CD4-positive, alpha-beta T cell treated with Interleukin-17A for 1 hour (primary cell): ENCODE measurements at regions not wholly inside any gene's neighbourhood (a gene's known extent, or its start where the extent isn't known, plus 50 kb on each side); places are given as distances from the start of the nearest gene placed in this dataset.
"Not testable (repeated sequence)": the region's sequence is repeated elsewhere in the genome, so short reads cannot be mapped to it uniquely, and the experiment has no call there.

Source experiments
- DNase-seq: peaks from one replicate; pipeline ENCODE4 v3.0.0-alpha.2; 2020

- DNase-seq: no peak
Observed at GRCh38 chr1:83067954-83068353, 931.0 kb downstream of the TTLL7 start.

- no peak for DNase-seq
Observed at GRCh38 chr1:83065952-83066727, 932.8 kb downstream of the TTLL7 start.

DNA sequence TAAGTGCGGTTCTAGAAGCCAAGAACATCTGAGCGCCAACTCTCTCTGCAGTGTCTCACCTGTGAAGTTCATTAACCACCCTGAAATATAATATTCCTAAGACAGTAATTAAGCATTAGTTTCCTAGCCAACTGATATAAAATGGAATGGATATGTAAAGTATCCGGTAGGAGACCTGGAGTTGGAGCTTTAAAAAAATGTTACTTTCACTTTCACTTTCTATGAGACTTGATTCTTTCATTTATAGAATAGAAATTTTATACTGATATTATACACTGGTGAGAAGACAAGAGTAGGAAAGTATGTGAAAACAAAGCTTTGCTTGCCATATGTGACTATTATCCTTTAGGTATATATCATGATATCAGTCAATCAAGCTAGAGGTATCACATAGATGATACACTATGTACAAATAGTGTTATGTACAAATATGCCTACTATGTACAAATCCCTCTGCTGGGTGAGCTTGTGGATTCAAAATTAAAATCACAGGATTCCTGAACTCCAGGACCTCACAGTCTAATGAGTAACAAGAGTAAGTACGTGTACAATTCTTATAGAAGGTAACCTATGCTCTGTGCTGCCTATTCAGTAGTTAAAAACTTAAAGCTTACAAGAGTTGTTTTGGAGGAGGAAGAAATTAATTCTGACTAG lies 934.2 kb downstream of the TTLL7 start:
- DNase-seq: no peak

GRCh38 chr1:83060651-83061390 lies 938.1 kb downstream of the TTLL7 start:
- DNase-seq: no peak

- DNase-seq: no peak
Observed at GRCh38 chr1:83060221-83060620, 938.7 kb downstream of the TTLL7 start.

- no peak for DNase-seq
Observed at GRCh38 chr1:83058327-83058726, 940.6 kb downstream of the TTLL7 start.

- no peak for DNase-seq
Observed at GRCh38 chr1:83055391-83056170, 943.4 kb downstream of the TTLL7 start.

- DNase-seq: no peak
Observed at GRCh38 chr1:83053446-83053845, 945.5 kb downstream of the TTLL7 start.

DNA sequence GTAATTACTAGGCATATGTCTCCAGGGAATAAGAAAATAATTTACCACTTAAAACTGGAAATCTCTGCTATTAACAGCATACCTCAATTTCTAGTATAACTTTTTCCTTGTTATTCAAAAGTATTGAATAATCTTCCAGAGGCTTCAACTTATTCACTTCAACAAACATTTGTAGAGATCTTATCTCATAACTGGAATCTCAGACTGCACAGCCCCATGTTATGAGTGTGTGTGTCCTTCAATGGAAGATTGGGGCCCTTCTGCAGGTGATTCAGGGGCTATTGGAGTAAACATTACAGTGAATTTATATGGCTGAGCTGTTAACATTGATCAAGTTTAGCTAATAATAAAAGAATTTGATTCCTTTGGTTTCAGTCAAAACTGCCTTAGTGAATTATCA lies 946.1 kb downstream of the TTLL7 start:
- no peak for DNase-seq

DNA sequence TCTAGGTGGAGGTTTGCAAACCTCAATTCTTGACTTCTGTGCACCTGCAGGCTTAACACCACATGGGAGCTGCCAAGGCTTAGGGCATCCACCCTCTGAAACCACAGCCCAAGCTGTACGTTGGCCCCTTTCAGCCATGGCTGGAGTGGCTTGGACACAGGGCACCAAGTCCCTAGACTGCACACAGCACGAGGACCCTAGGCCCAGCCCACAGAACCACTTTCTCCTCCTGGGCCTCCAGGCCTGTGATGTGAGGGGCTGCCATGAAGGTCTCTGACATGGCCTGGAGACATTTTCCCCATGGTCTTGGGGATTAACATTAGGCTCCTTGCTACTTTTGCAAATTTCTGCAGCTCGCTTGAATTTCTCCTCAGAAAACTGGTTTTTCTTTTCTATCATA lies 947.9 kb downstream of the TTLL7 start:
- not testable (repeated sequence) for DNase-seq

GRCh38 chr1:83043244-83043643 lies 955.7 kb downstream of the TTLL7 start:
- DNase-seq: no peak

DNA sequence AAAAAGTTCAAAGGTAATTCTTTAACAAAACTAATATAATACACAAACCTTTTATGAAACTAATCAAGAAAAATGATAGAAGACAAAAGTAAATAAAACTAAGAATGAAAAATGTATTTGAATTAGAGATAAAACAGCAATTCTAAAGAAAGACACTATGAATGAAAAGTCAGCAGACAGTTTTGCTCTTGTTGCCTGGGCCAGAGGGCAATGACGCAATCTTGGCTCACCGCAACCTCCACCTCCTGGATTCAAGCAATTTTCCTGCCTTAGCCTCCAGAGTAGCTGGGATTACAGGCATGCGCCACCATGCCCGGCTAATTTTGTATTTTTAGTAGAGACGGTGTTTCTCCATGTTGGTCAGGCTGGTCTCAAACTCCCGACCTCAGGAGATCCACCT lies 959.8 kb downstream of the TTLL7 start:
- not testable (repeated sequence) for DNase-seq

DNA sequence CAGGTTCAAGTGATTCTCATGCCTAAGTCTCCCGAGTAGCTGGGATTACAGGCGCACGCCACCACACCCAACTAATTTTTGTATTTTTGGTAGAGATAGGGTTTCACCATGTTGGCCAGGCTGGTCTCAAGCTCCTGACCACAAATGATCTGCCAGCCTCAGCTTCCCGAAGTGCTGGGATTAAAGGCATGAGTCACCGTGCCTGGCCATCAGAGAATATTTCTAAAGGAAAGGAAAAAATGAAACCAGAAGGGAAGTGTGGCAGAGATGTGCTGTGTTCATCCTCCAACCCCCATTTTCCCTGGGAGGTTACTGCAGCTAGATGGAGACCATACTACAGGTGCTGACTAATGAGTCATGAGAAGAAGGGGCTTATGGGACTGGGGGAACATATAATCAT lies 964.1 kb downstream of the TTLL7 start:
- DNase-seq: no peak

- no peak for DNase-seq
Observed at GRCh38 chr1:83033682-83034081, 965.2 kb downstream of the TTLL7 start.

- no peak for DNase-seq
Observed at GRCh38 chr1:83029916-83030315, 969.0 kb downstream of the TTLL7 start.

DNA sequence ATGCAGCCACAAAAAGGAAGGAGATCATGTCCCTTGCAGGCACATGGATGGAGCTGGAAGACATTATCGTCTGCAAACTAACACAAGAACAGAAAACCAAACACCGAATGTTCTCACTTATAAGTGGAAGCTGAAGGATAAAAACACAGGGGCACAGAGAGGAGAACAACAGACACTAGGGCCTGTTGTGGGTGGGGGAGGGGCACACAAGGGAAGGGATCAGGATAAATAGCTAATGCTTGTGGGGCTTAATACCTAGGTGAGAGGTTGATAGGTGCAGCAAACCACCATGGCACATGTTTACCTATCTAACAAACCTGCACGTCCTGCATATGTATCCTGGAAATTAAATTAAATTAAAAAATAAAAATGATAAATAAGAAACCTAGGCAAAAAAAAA lies 969.9 kb downstream of the TTLL7 start:
- no peak for DNase-seq

GRCh38 chr1:83028467-83028866 lies 970.5 kb downstream of the TTLL7 start:
- no peak for DNase-seq

DNA sequence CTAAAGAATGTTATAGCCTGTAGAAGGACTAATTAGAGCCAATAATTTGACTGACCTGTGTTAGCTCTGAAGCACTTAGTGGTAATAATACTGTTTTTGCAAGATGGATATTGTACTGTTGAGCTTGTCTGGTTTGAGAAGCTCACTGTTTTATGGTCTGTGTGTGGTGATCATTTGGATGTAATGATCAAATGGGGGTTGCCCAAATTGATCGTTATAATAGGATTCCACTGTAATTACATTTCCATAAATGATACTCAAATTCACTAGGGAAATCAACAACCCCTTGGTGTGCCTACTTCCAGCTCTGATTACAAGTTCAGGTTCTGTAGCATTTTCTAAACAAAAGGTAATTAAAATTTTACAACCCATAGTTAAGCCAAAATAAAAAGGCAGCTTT lies 971.4 kb downstream of the TTLL7 start:
- DNase-seq: no peak

- DNase-seq: no peak
Observed at GRCh38 chr1:83026745-83027144, 972.2 kb downstream of the TTLL7 start.

DNA sequence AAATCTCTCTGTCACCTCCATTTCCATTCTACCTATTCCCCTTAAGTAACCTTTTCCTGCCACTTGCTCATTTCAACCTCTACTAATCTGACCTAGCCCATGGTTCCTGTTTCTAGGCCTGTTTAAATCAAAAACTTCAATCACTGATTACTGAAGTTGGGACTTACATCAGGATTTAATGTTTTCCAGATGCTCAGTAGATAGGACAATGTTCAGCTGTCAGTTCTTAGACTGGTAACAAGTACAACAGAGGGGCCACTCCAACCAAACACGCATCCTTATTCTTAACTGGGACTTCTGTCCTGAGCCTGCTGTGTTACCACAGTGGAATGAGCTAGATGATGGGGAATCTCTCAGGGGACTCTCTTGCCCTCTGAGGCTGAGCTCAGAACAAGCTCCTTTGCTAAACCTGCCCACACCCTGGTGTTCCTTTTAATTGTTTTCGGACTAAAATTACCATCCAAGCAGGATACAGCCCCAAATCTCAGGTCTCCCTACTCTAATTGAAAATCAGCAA lies 974.6 kb downstream of the TTLL7 start:
- DNase-seq: no peak

DNA sequence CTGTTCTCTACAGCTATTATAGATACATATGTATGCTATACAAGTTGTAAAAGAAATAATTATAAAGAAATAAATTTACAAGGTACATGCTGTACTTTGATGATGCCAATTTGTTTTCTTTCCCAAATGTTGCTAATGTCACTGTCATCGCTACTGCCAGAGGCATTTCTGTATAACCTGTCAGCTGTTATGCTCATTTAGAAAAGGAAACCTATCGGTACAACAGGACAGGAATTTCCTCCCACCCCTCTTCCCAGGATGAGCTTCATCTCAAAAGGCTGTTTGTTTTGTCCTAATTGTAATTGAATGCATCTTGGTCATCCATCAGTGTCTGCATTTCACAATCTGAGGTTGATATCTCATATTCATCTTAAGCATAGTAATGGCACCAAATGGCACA lies 975.7 kb downstream of the TTLL7 start:
- no peak for DNase-seq

- no peak for DNase-seq
Observed at GRCh38 chr1:83022206-83022605, 976.7 kb downstream of the TTLL7 start.

DNA sequence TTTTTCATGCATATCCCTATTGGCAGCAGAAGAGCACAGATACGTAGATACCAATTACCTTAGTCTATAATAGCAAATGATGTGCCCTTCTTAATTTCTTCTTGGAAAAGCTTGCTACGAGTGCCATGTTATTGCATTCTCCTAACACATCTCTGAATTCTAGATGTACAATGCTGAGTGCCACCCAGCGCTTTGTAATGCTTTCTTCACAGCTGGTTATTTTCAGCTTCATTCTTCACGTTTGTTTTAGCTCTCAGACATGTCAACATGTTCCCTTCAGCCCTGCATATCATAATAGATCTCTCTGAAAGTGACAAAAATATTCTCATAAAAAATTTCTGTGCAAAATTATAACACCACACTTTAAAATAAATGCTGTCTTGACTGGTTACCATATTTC lies 981.2 kb downstream of the TTLL7 start:
- DNase-seq: no peak
